ENCODE measurements at regions not wholly inside any gene's neighbourhood (a gene's known extent, or its start where the extent isn't known, plus 50 kb on each side); places are given as distances from the start of the nearest gene placed in this dataset.

- Histone ChIP-seq H3K79me2 (ENCODE audit: control insufficient read depth, insufficient read depth, low read length) (no peaks in the 10 kb centered on the region), H3K9ac (ENCODE audit: control insufficient read depth, extremely low read depth, insufficient read depth, low read length) (no peak overlapping the region), H3K27me3 (ENCODE audit: control insufficient read depth, extremely low read depth, insufficient read depth, low read length) (no peaks in the 10 kb centered on the region), H3K27ac (ENCODE audit: control insufficient read depth, insufficient read depth, low read length) (no peak overlapping the region), H3K36me3 (ENCODE audit: control insufficient read depth in 2 of 2, extremely low read depth in 1 of 2, insufficient read depth in 2 of 2, low read length in 2 of 2) (no peaks in the 10 kb centered on the region), H3K4me1 (ENCODE audit: control insufficient read depth, extremely low read depth, insufficient read depth, low read length) (peaks cover 40% of the 10 kb centered on the region), H3K4me2 (ENCODE audit: control insufficient read depth, extremely low read depth, insufficient read depth, low read depth, low read length) (no peak overlapping the region), H3K9me1 (ENCODE audit: control insufficient read depth, extremely low read depth, insufficient read depth, low read length) (no peaks in the 10 kb centered on the region), H2AFZ (ENCODE audit: control insufficient read depth, low read length) (no peak overlapping the region), H4K20me1 (ENCODE audit: control insufficient read depth, extremely low read depth, insufficient read depth, low read length) (no peaks in the 10 kb centered on the region), H3K9me3 (ENCODE audit: control insufficient read depth, low read depth, low read length) (no peaks in the 10 kb centered on the region), H3K4me3 (ENCODE audit: control insufficient read depth in 2 of 3, extremely low read depth in 1 of 3, insufficient read depth in 2 of 3, low read depth in 1 of 3, low read length in 3 of 3) (no peak overlapping the region)
- TF ChIP-seq EZH2 (IDR thresholded peaks at IDR 0.05; ENCODE audit: low read length) (no peak), CTCF (optimal IDR thresholded peaks at IDR 0.05 in 1 of 3, IDR thresholded peaks at IDR 0.05 in 1 of 3, conservative IDR thresholded peaks at IDR 0.05 in 1 of 3; ENCODE audit: extremely low read depth in 1 of 3, insufficient read depth in 2 of 3, low read length in 3 of 3) (no peak)
- dilution Hi-C loops (cut with MboI; ENCODE audit: extremely low pct_ligation_motif_present, low sequenced_read_pairs), result no loop called here
- FAIRE-seq, result no peak
- DNase-seq (ENCODE audit: low read depth, low spot score), result no peak
Measured at GRCh38 chr10:110402077-110402416, 95.7 kb upstream of the DUSP5 start.

- no peak overlapping the region for H3K27ac ChIP-seq (ENCODE audit: control insufficient read depth, insufficient read depth, low read length)
- H3K9me3 ChIP-seq (ENCODE audit: control insufficient read depth, low read depth, low read length), result no peaks in the 10 kb centered on the region
- no peak overlapping the region for H2AFZ ChIP-seq (ENCODE audit: control insufficient read depth, low read length)
- H3K9ac ChIP-seq (ENCODE audit: control insufficient read depth, extremely low read depth, insufficient read depth, low read length), result no peak overlapping the region
- no peaks in the 10 kb centered on the region for H4K20me1 ChIP-seq (ENCODE audit: control insufficient read depth, extremely low read depth, insufficient read depth, low read length)
- TF ChIP-seq EZH2 (IDR thresholded peaks at IDR 0.05; ENCODE audit: low read length) (no peak), CTCF (optimal IDR thresholded peaks at IDR 0.05 in 1 of 3, IDR thresholded peaks at IDR 0.05 in 1 of 3, conservative IDR thresholded peaks at IDR 0.05 in 1 of 3; ENCODE audit: extremely low read depth in 1 of 3, insufficient read depth in 2 of 3, low read length in 3 of 3) (no peak)
- no peaks in the 10 kb centered on the region for H3K27me3 ChIP-seq (ENCODE audit: control insufficient read depth, extremely low read depth, insufficient read depth, low read length)
- H3K36me3 ChIP-seq (ENCODE audit: control insufficient read depth in 2 of 2, extremely low read depth in 1 of 2, insufficient read depth in 2 of 2, low read length in 2 of 2), result no peaks in the 10 kb centered on the region
- FAIRE-seq (no peak), DNase-seq (ENCODE audit: low read depth, low spot score) (no peak)
- H3K4me1 ChIP-seq (ENCODE audit: control insufficient read depth, extremely low read depth, insufficient read depth, low read length), result peaks cover 44% of the 10 kb centered on the region
- H3K79me2 ChIP-seq (ENCODE audit: control insufficient read depth, insufficient read depth, low read length), result no peaks in the 10 kb centered on the region
- no peak overlapping the region for H3K4me2 ChIP-seq (ENCODE audit: control insufficient read depth, extremely low read depth, insufficient read depth, low read depth, low read length)
- dilution Hi-C loops (cut with MboI; ENCODE audit: extremely low pct_ligation_motif_present, low sequenced_read_pairs), result no loop called here
- peaks cover 2% of the 10 kb centered on the region for H3K9me1 ChIP-seq (ENCODE audit: control insufficient read depth, extremely low read depth, insufficient read depth, low read length)
- H3K4me3 ChIP-seq (ENCODE audit: control insufficient read depth in 2 of 3, extremely low read depth in 1 of 3, insufficient read depth in 2 of 3, low read depth in 1 of 3, low read length in 3 of 3), result no peak overlapping the region
Measured at GRCh38 chr10:110403593-110403992, 94.1 kb upstream of the DUSP5 start.

Measured in keratinocyte (primary cell).